HepG2 (cell line): ENCODE measurements at regions not wholly inside any gene's neighbourhood (a gene's known extent, or its start where the extent isn't known, plus 50 kb on each side); places are given as distances from the start of the nearest gene placed in this dataset.

Experiments
- ATAC-seq: fragments of 200-7000 bp; cut with Tn5 transposase; 3 replicates; pipeline ENCODE4 v1.9.1; 2020; ENCODE audit warnings: mild to moderate bottlenecking, moderate library complexity
- BruUV-seq: library from RNA; stranded (reverse); fragments of 400-500 nt; replicated peaks from 2 replicates; lab custom pipeline; 2021; lab: Mats Ljungman, UMichigan
- CTCF ChIA-PET: fragments of 300-600 bp; formaldehyde crosslinking; extraction: SDS; loops from one replicate; lab custom pipeline; 2021; ENCODE audit warnings: low total read pairs, inconsistent platforms, low intra/inter-chr PET ratio; lab: Yijun Ruan, JAX
- POLR2A ChIA-PET: fragments of 350-600 bp; sonication (Branson Sonifier 250); formaldehyde crosslinking; loops from one replicate; lab custom pipeline; 2020; ENCODE audit warnings: antibody characterized with exemption, inconsistent platforms; lab: Yijun Ruan, JAX
- DNase-seq: peaks from one replicate; pipeline ENCODE4 v3.0.0-alpha.2; 2015; ENCODE audit warnings: low spot score
- FAIRE-seq: peaks from 3 replicates; lab custom pipeline; 2011; peaks lifted over from hg19 to GRCh38; lab: Jason Lieb, UNC
- H2AFZ ChIP-seq: one replicate; pipeline ENCODE4 v1.6.1; 2011; ENCODE audit warnings: low read length, inconsistent platforms
- H3K27ac ChIP-seq: fragments of 300-600 bp; 3 replicates; pipeline ENCODE4 v1.8.0; 2011; ENCODE audit warnings: mixed run types, mild to moderate bottlenecking, mixed read lengths, low read length, inconsistent platforms; ENCODE audit not compliant: insufficient read depth; ENCODE audit errors: extremely low read length
- H3K27me3 ChIP-seq, 2 experiments: fragments of 200-600 bp in 1 of 2; 2 replicates in 1 of 2; 3 replicates in 1 of 2; pipeline versions ENCODE4 v1.6.0 to v1.8.0; 2011; ENCODE audit warnings: low read length in 2 of 2, mild to moderate bottlenecking in 2 of 2, moderate library complexity in 2 of 2, inconsistent platforms in 1 of 2; ENCODE audit not compliant: insufficient read depth in 2 of 2, control insufficient read depth in 1 of 2
- H3K36me3 ChIP-seq, 2 experiments: fragments of 200-600 bp in 1 of 2; replicated peaks in 1 of 2; 2 replicates in 1 of 2; 3 replicates in 1 of 2; pipeline versions ENCODE4 v1.5.1 to v1.8.0; 2011; ENCODE audit warnings: low read length in 2 of 2, inconsistent platforms in 1 of 2; ENCODE audit not compliant: insufficient read depth in 2 of 2, control insufficient read depth in 1 of 2
- H3K4me1 ChIP-seq: 2 replicates; pipeline ENCODE4 v1.5.1; 2012; ENCODE audit warnings: low read length, inconsistent platforms; ENCODE audit not compliant: insufficient read depth
- H3K4me2 ChIP-seq: 2 replicates; pipeline ENCODE4 v1.6.0; 2011; ENCODE audit warnings: low read depth, low read length, inconsistent platforms
- H3K4me3 ChIP-seq, 3 experiments: fragments of 200-600 bp in 1 of 3; sonication (generic), shearing (Covaris generic) in 1 of 3; replicated peaks in 1 of 3; 2 replicates each; pipeline ENCODE4 v1.5.1; 2011 to 2016; ENCODE audit warnings: low read length in 3 of 3, inconsistent platforms in 2 of 3, low read depth in 2 of 3, mild to moderate bottlenecking in 2 of 3, control low read depth in 1 of 3, mixed read lengths in 1 of 3; ENCODE audit not compliant: insufficient read depth in 1 of 3
- H3K79me2 ChIP-seq: one replicate; pipeline ENCODE4 v1.6.1; 2011; ENCODE audit warnings: low read length, inconsistent platforms; ENCODE audit not compliant: insufficient read depth
- H3K9ac ChIP-seq: 2 replicates; pipeline ENCODE4 v1.6.0; 2011; ENCODE audit warnings: mild to moderate bottlenecking, low read depth, low read length, inconsistent platforms; ENCODE audit not compliant: insufficient read depth
- H3K9me3 ChIP-seq: 2 replicates; pipeline ENCODE4 v1.5.1; 2012; ENCODE audit warnings: mild to moderate bottlenecking, low read length
- H4K20me1 ChIP-seq: 2 replicates; pipeline ENCODE4 v1.6.0; 2011; ENCODE audit warnings: inconsistent platforms, mild to moderate bottlenecking, low read length, moderate library complexity; ENCODE audit not compliant: insufficient read depth
- RBFOX2 ChIP-seq: fragments of 200-400 bp; formaldehyde crosslinking; IDR thresholded peaks from 2 replicates; pipeline ENCODE4 v1.6.1; 2017; ENCODE audit warnings: low read depth, mild to moderate bottlenecking, low read length
- SMARCE1 ChIP-seq: fragments of 450-650 bp; IDR thresholded peaks from 2 replicates; pipeline ENCODE4 v1.6.1; 2017; ENCODE audit warnings: borderline replicate concordance
- SNAPC2 ChIP-seq: sonication (generic); formaldehyde crosslinking; IDR thresholded peaks from 2 replicates; pipeline ENCODE4 v1.8.1; 2022; ENCODE audit warnings: mild to moderate bottlenecking, missing genetic modification reagents
- ZKSCAN5 ChIP-seq: sonication (generic); formaldehyde crosslinking; IDR thresholded peaks from 2 replicates; pipeline ENCODE4 v1.5.1; 2020; ENCODE audit warnings: mild to moderate bottlenecking, missing genetic modification reagents
- ZNF430 ChIP-seq: sonication (generic); formaldehyde crosslinking; IDR thresholded peaks from 2 replicates; pipeline ENCODE4 v1.9.0; 2021; ENCODE audit warnings: mild to moderate bottlenecking, missing genetic modification reagents
- ZNF546 ChIP-seq: sonication (generic); formaldehyde crosslinking; conservative IDR thresholded peaks from 2 replicates; pipeline ENCODE4 v1.8.1; 2023; ENCODE audit warnings: mild to moderate bottlenecking, missing genetic modification reagents
- ZNF597 ChIP-seq: sonication (generic); formaldehyde crosslinking; IDR thresholded peaks from 2 replicates; pipeline ENCODE4 v1.5.0; 2020; ENCODE audit warnings: missing genetic modification reagents
- ZNF687 ChIP-seq: sonication (generic); formaldehyde crosslinking; IDR thresholded peaks from 2 replicates; pipeline ENCODE4 v1.5.1; 2020; ENCODE audit warnings: mild to moderate bottlenecking, missing genetic modification reagents, moderate library complexity
- WGBS: methylation state at CpG from one replicate; pipeline ENCODE4 v1.1.6; 2017; ENCODE audit warnings: low lambda C conversion rate; 5-methylcytosine and 5-hydroxymethylcytosine counted together
- in situ Hi-C: cut with HindIII; loops from 2 replicates; pipeline ENCODE4 v1.10.0; 2017; ENCODE audit warnings: low pct_unique_long_range_greater_than_20kb; ENCODE audit not compliant: extremely low pct_ligation_motif_present
- intact Hi-C: fragments of 100-400 bp; cut with micrococcal nuclease; formaldehyde crosslinking; loops from one replicate; pipeline ENCODE4 v1.10.0; 2022; ENCODE audit not compliant: unreplicated experiment

GRCh38 chr11:108994887-108995286 lies 330.0 kb downstream of the DDX10 start:
- H3K27ac ChIP-seq = no peak overlapping the region
- intact Hi-C loops (no loop called here), in situ Hi-C loops (no loop called here)
- no peak overlapping the region for H3K9ac ChIP-seq
- ATAC-seq (no peak), FAIRE-seq (no peak), DNase-seq (no peak)
- no peaks in the 10 kb centered on the region for H3K36me3 ChIP-seq
- no peak overlapping the region for H2AFZ ChIP-seq
- H3K4me1 ChIP-seq = no peaks in the 10 kb centered on the region
- ChIA-PET POLR2A (no interaction called here), CTCF (no interaction called here)
- no peak overlapping the region for H3K4me2 ChIP-seq
- no peaks in the 10 kb centered on the region for H4K20me1 ChIP-seq
- BruUV-seq = no TSS peak
- H3K27me3 ChIP-seq = 0 out of 5 replicates have a peak, but pooled peaks cover 0 to 3% of the 10 kb centered on the region in 2 experiments
- 0% methylated on average over 1 of the region's 1 CpG for WGBS
- no peaks in the 10 kb centered on the region for H3K79me2 ChIP-seq
- no peak overlapping the region for H3K4me3 ChIP-seq
- no peaks in the 10 kb centered on the region for H3K9me3 ChIP-seq
- TF ChIP-seq ZNF430 (CRISPR knock-in tag) = no peak
- TF ChIP-seq ZKSCAN5 (CRISPR knock-in tag) = no peak
- TF ChIP-seq ZNF687 (CRISPR knock-in tag) = no peak
- no peak for TF ChIP-seq SNAPC2 (CRISPR knock-in tag)

GRCh38 chr11:108997826-108998225 lies 333.0 kb downstream of the DDX10 start:
- no peak for TF ChIP-seq ZNF597 (CRISPR knock-in tag)
- no peak for TF ChIP-seq RBFOX2
- TF ChIP-seq ZNF546 (CRISPR knock-in tag) = no peak
- no peak for TF ChIP-seq SMARCE1
- Histone ChIP-seq H3K9me3 (no peaks in the 10 kb centered on the region), H4K20me1 (no peaks in the 10 kb centered on the region), H3K36me3 (no peaks in the 10 kb centered on the region), H3K79me2 (no peaks in the 10 kb centered on the region), H2AFZ (no peak overlapping the region), H3K4me2 (no peak overlapping the region), H3K27ac (no peak overlapping the region), H3K9ac (no peak overlapping the region), H3K27me3 (no peaks in the 10 kb centered on the region), H3K4me1 (no peaks in the 10 kb centered on the region), H3K4me3 (no peak overlapping the region)
- DNase-seq = no peak
- ChIA-PET CTCF (no interaction called here), POLR2A (no interaction called here)
- intact Hi-C loops = no loop called here
- FAIRE-seq = no peak
- no peak for ATAC-seq
- BruUV-seq = no TSS peak
- in situ Hi-C loops = no loop called here
